SKM-1 (cell line): ENCODE measurements at regions not wholly inside any gene's neighbourhood (a gene's known extent, or its start where the extent isn't known, plus 50 kb on each side); places are given as distances from the start of the nearest gene placed in this dataset.
"Not testable (repeated sequence)": the region's sequence is repeated elsewhere in the genome, so short reads cannot be mapped to it uniquely, and the experiment has no call there.

Experiments used
- DNase-seq: peaks from one replicate; lab custom pipeline; 2025; ENCODE audit not compliant: unreplicated experiment; lab: John Stamatoyannopoulos, UW

DNA sequence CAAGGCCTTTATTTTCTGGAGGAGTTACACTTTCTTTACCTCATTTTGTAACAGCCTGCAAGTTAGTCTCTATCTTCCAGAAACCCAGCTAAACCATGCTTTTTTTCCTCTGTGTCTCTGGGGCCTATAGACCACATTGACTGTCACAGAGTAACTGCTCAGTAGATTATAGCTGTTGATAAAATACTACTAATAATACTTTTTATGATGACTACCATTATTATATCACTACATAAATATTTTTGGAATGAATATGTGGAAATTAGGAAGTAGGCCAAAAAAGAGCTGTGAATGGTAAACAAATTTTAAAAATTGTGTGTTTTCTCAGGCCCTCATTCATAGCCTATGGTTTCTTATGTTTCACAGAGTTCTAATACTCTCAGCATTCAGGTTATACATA is 233.1 kb upstream of the USP24 start:
- DNase-seq = no peak

DNA sequence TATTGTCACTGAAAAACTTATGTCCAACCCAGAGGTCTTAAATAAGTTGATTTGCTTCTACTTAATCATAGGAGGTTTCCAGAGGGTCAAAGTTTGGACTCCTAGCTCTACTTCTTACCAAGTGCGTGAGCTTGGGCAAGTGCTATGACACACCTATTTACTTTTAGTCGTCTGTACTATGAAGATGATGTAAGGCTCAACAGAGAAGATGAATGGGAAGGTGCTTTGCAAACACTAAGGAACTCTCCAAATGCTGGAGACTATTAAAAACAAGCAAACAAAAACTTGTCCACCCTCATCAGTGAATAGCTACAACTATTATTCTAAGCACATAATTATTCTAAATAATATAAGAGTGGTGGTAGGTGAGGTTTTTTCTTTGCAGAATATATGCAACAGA is 232.3 kb upstream of the USP24 start:
- no peak for DNase-seq

DNA sequence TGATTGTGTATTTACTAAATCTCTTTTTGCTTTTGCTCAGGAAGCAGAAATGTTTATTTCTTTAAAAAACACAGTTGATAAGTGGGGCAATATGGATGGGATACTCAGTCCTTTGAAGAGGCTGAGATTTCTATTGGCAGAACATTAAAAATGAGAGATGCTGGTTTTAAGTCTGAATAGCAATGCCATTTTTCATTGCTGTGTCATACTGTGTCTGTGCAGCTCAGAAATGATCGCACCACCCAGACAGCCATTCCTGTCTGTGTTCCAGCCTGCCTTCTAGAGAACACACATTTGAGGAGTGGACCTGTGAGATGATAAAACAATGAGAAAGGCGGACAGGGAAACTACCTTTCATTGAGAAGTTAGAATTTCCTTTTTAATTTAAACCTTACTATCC is 231.2 kb upstream of the USP24 start:
- DNase-seq = no peak

DNA sequence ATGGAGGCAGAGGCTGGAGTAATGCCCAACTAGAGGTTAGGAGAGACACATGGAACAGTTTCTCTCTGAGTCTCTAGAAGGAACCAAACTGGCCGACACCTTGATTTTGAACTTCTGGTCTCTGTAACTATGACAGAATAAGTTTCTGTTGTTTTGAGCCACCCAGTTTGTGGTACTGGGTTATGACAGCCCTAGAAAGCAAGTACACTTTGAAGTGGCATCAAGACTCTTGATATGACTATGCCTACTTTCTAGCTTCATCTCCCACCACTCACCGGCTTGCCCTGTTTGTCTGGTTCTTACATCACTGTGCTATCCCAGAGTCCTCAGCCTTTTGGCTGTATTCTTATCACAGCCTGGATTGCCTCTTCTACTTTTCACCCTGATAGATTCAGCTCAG is 230.3 kb upstream of the USP24 start:
- DNase-seq = no peak

DNA sequence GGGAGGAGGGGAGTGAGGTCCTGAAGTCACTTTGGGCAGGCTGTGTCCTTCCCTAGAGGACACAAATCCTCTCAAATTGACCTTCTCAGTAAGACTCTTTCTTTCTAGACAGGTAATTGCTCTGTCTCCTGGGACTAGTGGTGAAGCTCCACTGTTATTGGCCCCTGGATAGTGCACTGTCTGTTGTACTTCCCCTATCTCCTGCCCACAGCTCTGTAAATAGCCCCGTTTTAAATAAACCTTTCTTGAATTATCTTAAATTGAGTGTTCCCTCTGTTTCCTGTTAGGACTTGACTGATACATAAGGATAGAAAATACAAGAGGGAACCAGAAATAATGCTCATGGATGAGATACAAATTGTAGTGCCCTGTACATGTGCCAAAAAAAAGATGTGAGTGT is 229.5 kb upstream of the USP24 start:
- no peak for DNase-seq

DNA sequence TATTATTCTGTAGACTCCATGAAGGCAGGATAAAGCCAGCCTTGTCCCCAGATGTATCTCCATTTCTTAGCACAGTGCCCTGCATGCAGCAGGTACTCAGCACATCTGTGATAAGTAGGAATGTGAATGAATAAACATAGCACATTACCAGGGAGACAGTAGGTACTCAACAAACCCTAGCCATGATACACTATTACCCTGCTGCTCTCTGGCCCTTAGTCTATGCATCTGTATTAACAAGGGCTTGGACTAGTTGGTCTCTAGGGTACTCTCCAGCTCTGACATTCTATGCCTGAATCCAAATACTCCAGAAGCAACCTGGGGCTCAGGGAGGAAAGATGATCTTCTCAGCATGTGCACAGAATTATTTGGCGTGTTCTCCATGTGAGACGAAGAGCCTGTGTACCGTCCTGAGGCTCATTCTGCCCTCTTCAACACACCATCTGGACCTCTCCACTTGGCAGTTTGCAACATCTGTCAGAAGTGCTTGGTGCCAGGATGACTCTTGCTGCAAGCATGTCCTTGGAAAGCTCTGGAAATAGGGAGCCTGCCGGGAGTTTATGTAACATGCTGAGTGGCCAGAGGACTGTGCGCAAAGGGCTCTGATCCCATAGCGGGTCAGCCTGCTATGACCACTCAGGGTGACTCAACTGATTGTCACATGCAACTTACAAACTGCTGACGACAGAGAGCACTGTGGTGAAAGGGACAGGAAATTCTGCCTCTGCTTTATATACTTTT is 228.2 kb upstream of the USP24 start:
- no peak for DNase-seq

DNA sequence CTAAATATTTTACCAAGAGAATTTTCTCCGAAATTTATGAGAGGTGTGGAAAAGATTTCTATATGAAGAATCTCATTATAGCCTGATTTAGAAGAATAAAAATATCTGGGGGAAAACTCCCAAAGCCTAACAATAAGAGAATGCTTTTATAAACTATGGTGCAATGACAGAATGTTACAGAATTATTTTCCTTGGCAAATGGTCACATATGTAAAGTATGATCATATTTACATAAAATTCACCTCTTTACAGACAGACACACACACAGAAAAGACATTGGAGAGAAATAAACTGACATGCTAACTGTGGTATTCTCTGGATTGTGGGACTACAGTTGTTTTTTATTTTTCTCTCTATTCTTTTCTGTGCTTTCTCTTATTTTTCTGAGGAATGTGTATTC is 226.3 kb upstream of the USP24 start:
- DNase-seq = no peak

DNA sequence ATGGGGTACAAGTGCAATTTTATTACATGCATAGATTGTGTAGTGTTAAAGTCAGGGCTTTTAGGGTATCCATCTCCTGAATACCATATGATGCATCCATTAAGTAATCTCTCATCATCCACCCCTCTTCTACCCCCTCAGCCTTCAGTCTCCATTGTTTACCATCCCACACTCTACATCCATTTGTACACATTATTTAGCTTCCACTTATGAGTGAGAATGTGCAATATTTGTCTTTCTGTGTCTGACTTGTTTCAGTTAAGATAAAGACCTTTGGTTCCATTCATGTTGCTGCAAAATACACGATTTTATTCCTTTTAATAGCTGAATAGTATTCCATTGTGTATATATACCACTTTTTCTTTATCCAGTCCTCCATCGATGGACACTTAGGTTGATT is 222.5 kb upstream of the USP24 start:
- no peak for DNase-seq

DNA sequence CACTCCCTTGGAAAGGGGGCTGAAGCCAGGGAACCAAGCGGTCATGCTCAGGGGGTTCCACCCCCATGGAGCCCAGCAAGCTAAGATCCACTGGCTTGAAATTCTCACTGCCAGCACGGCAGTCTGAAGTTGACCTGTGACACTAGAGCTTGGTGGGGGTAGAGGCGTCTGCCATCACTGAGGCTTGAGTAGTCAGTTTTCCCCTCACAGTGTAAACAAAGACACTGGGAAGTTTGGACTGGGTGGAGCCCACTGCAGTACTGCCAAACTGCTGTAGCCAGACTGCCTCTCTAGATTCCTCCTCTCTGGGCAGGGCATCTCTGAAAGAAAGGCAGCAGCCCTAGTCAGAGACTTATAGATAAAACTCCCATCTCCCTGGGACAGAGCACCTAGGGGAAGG is 215.6 kb upstream of the USP24 start:
- not testable (repeated sequence) for DNase-seq

DNA sequence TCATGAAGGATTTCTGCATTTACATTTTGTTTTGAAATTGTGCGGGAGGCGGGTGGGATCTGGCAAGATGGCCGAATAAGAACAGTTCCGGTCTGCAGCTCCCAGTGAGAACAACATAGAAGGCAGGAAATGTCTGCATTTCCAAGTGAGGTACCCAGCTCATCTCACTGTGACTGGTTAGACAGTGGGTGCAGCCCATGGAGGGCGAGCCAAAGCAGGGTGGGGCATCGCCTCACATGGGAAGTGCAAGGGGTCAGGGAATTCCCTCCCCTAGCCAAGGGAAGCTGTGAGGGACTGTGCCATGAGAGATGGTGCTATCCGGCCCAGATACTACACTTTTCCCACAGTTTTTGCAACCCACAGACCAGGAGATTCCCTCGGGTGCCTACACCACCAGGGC is 215.0 kb upstream of the USP24 start:
- not testable (repeated sequence) for DNase-seq

DNA sequence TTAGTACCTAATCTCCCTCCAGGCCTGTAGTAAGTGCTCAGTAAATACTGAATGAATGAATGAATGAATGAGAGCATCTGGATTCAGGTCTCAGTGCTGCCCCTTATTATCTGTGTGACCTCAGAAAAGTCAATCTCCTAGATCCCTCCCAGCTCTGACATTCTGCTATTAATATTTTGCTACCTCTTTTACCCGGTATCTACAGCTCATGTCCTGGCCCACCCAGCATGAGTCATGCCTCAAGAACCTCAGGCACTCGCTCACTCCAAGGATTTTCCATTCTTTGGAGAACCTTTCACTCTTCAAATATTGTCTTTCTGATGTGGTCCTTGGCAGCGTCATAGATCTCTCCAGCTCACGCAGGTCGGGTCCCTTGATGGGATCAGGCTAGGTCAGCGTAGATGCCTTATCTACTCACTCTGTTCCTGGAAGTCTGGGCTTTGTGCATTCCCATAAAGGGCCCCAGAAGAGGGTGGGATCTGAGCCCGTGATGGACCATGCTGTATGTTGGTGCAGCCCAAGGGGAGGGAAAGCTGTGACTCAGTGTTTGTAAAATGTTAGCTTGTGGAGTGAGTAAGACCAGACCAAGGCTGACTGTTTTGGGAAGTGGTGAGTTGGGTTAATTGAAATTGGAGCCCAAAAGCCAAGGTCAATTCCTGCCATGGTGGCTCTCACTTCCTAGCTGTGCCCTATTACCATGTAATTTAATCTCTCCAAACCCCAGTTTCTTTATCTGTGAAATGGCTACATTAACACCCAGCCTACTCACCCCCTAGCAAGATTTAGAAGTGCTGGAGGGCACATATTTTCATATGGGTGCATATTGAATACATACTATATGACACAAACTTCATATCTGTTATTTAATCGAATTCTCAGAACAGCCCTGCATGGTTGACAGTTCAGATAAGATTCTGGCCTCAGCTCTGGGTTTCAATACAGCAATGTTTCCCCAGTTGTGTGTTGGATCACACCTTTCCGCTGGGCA is 214.1 kb upstream of the USP24 start:
- DNase-seq = no peak

DNA sequence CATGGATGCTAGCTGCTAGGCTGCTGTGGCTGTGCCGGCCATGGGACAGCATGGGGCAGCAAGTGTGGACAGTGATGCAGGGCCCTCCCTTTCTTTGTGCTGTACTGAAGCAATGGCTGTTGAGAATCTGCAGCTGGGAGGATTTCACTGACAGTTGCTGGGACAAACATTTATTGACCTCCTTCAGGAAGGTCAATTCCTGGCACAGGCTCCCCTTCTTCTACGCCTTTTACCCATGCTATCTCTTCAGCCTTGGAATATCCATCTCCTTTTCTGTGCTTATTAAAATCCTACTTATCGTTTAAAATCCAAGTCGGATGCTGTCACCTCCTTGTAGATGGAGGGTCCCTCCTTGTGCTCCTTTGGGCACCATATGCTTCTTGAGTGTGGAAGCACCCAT is 213.1 kb upstream of the USP24 start:
- no peak for DNase-seq

DNA sequence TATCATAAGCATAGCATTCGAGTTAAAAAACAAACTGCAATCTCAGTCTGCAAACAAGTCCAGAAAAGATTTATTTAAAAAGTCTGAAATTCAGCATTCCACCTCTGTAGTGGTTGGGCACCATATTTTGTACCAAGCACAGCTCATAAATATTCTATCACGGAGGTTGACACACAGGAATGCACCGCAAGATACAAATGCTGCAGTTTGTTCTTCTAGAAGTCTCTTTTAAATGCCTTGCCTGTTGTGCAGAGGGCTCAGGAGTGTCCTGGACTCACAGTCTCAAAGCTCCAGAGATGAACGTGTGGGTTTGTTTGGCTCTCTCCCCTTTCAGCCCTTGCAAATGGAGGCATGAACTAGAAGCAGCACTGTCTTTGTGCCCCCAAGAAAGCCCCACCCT is 212.4 kb upstream of the USP24 start:
- no peak for DNase-seq

DNA sequence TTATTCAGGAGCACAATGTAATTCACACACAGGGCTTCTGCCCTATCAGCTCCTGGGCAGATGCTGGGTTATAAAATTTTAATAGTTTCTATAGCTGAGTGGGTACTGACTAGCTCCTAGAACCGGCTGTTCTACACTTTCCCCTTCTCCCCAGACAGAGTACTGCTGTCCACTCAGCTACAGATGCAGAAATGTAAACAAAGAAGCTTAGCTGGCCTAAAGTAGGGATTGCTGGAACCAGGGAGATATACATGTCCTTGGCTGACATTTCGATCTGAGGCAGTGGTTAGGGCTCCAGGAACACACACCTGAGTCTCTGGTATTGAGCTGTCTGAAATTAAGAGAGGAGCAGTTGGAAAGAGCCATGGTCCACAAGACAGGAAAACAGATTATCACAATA is 211.5 kb upstream of the USP24 start:
- DNase-seq = no peak

DNA sequence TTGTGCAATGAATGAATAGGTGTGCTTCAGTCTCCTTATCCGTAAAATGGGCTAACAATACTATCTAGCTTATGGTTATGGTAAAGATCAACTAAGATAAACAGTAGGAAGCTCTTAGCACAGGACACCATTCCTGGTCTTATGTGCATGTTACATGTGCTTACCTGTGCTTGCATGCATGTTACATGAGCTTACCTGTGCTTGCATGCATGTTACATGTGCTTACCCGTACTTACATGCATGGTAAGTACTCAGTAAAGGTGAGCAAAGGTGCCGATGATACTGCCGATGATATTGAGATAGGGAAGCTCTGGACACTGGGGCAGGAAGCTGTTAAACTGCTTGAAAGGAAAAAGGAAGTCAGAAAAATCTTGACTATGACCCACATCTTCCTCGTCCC is 211.0 kb upstream of the USP24 start:
- DNase-seq = no peak

DNA sequence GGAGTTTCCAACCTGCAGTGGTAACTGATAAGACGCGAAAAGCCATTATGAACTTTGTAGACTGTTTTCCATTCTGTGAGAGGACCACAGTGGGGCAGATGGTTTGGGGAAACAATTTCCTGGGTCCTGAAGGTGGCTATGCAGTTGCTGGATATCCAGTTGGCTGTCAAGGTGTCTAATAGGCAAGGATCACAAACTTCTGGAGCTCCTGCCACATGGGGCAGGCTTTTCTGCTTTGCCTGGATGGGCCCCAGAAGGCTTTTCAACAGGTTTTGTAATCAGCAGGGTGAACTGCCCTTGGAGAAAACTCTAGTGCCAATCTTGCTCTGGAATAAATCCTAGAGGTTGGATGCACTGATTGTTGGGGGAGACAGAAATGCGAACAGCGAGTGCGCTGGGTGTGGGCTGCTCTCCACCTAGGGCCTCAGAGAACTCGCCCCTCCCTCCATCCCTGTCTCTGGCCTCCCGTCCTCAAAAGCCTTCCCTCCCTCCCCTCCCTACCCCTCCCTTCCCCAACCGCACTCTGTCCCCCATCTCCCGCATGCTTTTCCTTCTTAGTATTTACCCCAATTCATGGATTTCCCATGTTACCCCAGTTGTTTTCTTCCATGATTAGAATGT is 210.3 kb upstream of the USP24 start:
- no peak for DNase-seq

DNA sequence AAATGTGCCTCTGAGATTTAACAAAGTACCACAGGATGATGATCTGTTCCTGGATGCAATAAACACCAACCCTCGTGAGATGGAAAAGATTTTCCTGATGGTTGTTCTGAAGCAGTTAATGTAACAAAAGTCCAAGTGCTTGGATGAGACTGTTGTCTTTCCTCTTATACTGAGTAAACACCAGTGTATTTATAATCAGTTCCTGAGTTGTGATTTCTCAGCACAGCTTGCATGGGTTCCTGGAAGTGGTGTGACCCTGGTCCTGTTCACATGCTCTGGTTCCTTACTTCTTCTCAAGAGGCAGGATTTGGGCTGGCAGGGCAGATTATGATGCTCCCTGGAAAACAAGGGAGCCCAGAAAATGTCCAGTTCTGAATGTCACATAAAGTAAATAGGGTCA is 208.2 kb upstream of the USP24 start:
- DNase-seq = no peak

DNA sequence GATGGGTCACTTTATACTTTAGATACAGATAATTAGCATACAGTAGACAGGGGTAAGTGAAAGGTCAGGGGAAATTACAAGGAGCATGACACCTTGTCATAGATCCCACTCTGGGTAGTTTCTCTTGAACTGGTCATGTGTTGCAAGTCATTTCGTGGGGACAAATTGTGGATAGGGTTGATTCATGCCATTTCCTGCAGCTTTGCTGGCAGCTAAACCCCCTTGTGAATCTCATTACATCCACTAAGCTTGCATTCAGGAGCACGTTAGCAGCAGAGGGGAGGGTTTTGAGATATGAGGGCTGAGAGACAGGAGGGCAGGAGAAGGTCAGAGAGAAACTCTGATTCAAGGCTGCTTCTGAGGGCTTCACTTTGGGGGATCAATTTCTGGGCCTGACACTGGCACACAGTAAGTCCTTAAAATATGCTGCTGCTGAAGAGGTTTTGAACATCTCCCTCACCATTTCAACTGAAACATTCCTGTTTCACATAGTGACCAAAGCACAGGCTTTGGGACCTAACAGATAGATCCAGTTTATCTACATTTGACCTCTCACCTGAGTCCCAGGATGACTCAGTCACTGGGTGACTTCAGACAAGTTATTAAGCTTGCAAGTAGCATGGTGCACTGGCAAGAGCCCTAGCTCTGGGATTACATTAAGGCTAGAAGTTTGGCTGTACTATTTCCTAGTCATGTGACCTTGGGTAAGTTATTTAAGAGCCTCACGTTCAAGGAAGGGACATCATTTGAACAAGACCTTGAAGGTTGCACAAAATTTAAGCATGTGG is 206.0 kb upstream of the USP24 start:
- DNase-seq = no peak

DNA sequence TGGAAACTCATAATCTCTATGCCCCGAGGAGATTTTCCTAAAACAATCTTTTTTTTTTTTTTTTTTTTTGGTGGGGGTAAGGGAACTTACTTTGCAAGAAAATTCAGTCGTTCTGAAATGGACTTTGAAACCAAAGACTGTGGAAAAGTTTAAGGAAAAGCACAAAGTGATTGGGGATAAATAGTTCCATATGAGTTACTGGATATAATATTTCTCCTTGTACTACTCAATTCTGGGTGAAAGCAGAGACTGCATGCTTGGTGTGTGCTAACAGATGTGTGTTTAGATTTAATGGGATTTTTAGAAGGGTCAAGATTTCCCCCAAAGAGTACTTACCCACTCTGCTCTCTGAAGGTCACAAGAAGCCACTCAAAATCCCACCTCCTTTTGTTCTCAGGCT is 204.9 kb upstream of the USP24 start:
- DNase-seq = no peak

DNA sequence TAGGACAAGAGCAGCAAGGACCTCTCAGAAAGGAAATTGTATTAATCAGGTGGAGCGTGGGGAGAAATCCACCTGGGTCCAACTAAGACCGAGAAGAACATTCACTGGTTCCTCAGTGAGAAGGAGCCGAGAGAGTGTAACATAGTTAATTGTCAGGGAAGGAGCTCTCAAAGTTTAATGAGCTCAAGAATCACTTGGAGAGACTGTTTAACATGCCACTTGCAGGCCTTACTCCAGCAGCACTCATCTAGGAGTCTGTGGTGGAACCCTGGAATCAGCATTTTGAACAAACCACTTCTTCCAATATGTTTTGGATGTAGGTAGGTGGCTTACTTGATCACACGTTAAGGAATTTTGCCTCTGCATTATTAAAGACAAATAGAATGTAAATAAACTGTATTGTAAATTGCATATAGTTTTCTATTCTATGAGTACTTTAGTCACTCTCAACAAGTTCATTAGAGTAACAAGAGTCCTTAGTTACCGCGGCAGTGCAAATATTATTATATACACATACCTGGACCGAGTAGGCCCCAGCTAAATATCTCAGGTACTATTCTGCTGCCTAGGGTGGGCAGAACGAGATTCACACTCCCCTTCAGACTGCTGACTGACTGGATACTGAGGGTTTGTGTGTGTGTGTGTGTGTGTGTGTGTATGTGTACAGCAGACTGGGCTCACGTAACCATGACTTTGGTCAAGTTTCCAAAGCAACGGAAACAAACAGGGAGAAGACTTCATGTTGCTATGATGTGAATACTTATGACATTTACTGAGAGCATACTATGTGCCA is 203.2 kb upstream of the USP24 start:
- DNase-seq = no peak
